ENCODE measurements at regions not wholly inside any gene's neighbourhood (a gene's known extent, or its start where the extent isn't known, plus 50 kb on each side); places are given as distances from the start of the nearest gene placed in this dataset.

GRCh38 chr5:88480801-88481499, 212.3 kb upstream of the TMEM161B start:
- TF ChIP-seq POLR2A (IDR thresholded peaks at IDR 0.05) (no peak), CTCF (IDR thresholded peaks at IDR 0.05) (no peak), EP300 (IDR thresholded peaks at IDR 0.05) (no peak)

Data from sigmoid colon (tissue), 4 donors.